Transverse colon (tissue), 4 donors: ENCODE measurements at regions not wholly inside any gene's neighbourhood (a gene's known extent, or its start where the extent isn't known, plus 50 kb on each side); places are given as distances from the start of the nearest gene placed in this dataset.

Source experiments
- DNase-seq: peaks from one replicate; pipeline ENCODE4 v3.0.0-alpha.2; 2019
- H3K27ac ChIP-seq, 4 donors: fragments of 200-600 bp; sonication (generic); 2 replicates each; pipeline ENCODE4 v1.5.1; 2016 to 2018; ENCODE audit warnings: inconsistent platforms in 4 of 4
- H3K27me3 ChIP-seq: fragments of 200-600 bp; sonication (generic); 2 replicates; pipeline ENCODE4 v1.5.1; 2017; ENCODE audit warnings: inconsistent platforms
- H3K36me3 ChIP-seq, 4 donors: fragments of 200-600 bp; sonication (generic); 2 replicates each; pipeline ENCODE4 v1.5.1; 2017 to 2019; ENCODE audit warnings: inconsistent platforms in 4 of 4
- H3K4me1 ChIP-seq, 4 donors: fragments of 200-600 bp; sonication (generic); 2 replicates each; pipeline ENCODE4 v1.5.1; 2017 to 2020; ENCODE audit warnings: inconsistent platforms in 4 of 4
- H3K4me3 ChIP-seq, 4 donors: fragments of 200-600 bp; sonication (generic); 1 replicate in 1 of 4; 2 replicates in 3 of 4; pipeline versions ENCODE4 v1.5.1 to v1.6.1; 2017 to 2019; ENCODE audit warnings: inconsistent platforms in 4 of 4
- H3K9me3 ChIP-seq, 2 donors: fragments of 200-600 bp; sonication (generic); 2 replicates each; pipeline ENCODE4 v1.5.1; 2017 to 2019; ENCODE audit warnings: inconsistent platforms in 2 of 2
- EP300 ChIP-seq: sonication (generic); formaldehyde crosslinking; IDR thresholded peaks from one replicate; pipeline ENCODE4 v1.6.1; 2017; ENCODE audit warnings: antibody characterized with exemption, low read depth
- POLR2A ChIP-seq: fragments of 450-650 bp; IDR thresholded peaks from one replicate; pipeline ENCODE4 v1.6.1; 2016; ENCODE audit warnings: antibody characterized with exemption, mild to moderate bottlenecking, moderate library complexity
- POLR2AphosphoS5 ChIP-seq, 3 donors: sonication (generic); formaldehyde crosslinking; IDR thresholded peaks; one replicate each; pipeline ENCODE4 v1.6.1; 2016; ENCODE audit warnings: antibody characterized with exemption in 3 of 3
- WGBS, 2 donors: methylation state at CpG; one replicate each; pipeline ENCODE4 v1.1.5; 2018; ENCODE audit warnings: low coverage in 1 of 2; 5-methylcytosine and 5-hydroxymethylcytosine counted together
- in situ Hi-C, 4 donors: fragments of 200-750 bp; cut with MboI; loops; one replicate each; pipeline versions ENCODE4 v1.15.0 to v1.15.1; 2017; ENCODE audit warnings: low sequenced_read_pairs in 3 of 4, low pct_ligation_motif_present in 1 of 4, low pct_unique_long_range_greater_than_20kb in 1 of 4
- intact Hi-C: fragments of 100-400 bp; cut with DNase I; formaldehyde crosslinking; loops from one replicate; pipeline ENCODE4 v1.15.1; 2023; ENCODE audit warnings: low total_unique reads
- TF ChIP-seq, protein P1 (sequence below), 5 experiments: fragments of 200-600 bp in 3 of 5; fragments of 450-650 bp in 2 of 5; sonication (generic) in 3 of 5; IDR thresholded peaks; 1 replicate in 2 of 5; 2 replicates in 3 of 5; pipeline ENCODE4 v1.5.1; 2016 to 2017; ENCODE audit warnings: antibody characterized with exemption in 5 of 5, inconsistent platforms in 3 of 5, mild to moderate bottlenecking in 2 of 5, moderate library complexity in 1 of 5

DNA sequence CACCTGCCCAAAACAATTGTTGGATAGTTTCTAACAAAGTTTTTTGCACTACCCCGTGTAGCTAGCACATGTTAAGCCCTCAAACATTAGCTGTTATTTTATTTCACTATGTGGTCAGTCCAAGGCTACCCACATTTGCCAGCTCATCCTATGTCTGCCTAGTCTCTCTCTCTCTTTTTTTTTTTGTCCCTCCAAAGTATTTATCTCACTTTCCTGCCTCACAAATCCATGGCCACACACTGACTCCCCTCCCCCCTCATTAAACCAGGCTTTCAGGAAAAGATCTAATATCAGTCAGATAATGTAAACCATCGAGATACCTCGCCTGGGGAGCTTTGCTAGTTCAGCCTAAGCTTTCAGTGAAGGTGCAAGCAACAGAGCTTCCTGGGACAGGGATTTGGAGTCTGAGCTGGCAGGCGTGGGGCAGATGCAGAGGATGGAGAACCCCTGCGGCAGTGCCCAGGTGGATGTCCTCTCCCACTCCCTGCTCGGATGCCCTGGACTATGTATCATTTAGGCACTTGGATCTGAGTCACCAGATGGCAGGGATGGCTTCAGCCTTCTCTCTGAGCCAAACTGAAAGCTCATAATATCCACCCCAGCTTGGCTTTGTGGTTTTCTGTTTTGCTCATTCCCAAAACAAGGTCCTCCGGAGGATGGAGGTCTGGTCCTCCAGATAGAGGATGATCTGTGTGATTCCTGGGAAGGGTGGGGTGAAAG, 73.7 kb upstream of the FOXF1 start:
- TF ChIP-seq POLR2AphosphoS5 (IDR thresholded peaks at IDR 0.05): no peak
- TF ChIP-seq, protein P1, sequence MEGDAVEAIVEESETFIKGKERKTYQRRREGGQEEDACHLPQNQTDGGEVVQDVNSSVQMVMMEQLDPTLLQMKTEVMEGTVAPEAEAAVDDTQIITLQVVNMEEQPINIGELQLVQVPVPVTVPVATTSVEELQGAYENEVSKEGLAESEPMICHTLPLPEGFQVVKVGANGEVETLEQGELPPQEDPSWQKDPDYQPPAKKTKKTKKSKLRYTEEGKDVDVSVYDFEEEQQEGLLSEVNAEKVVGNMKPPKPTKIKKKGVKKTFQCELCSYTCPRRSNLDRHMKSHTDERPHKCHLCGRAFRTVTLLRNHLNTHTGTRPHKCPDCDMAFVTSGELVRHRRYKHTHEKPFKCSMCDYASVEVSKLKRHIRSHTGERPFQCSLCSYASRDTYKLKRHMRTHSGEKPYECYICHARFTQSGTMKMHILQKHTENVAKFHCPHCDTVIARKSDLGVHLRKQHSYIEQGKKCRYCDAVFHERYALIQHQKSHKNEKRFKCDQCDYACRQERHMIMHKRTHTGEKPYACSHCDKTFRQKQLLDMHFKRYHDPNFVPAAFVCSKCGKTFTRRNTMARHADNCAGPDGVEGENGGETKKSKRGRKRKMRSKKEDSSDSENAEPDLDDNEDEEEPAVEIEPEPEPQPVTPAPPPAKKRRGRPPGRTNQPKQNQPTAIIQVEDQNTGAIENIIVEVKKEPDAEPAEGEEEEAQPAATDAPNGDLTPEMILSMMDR (IDR thresholded peaks at IDR 0.05): no peak
- Histone ChIP-seq H3K4me1 (peaks cover 2 to 12% (median 7%) of the 10 kb centered on the region in 4 donors), H3K36me3 (no peaks in the 10 kb centered on the region), H3K4me3 (no peak overlapping the region), H3K27me3 (no peaks in the 10 kb centered on the region), H3K27ac (no peak overlapping the region), H3K9me3 (no peaks in the 10 kb centered on the region)
- intact Hi-C loops (no loop called here), in situ Hi-C loops (no loop called here)
- DNase-seq: no peak
- 61 to 63% methylated on average over 3 to 7 of the region's 7 CpGs for WGBS, 2 donors

GRCh38 chr16:86437348-86437747, 73.0 kb upstream of the FOXF1 start:
- intact Hi-C loops (no loop called here), in situ Hi-C loops (no loop called here)
- no peaks in the 10 kb centered on the region for H3K9me3 ChIP-seq
- peaks cover 0 to 7% (median 3%) of the 10 kb centered on the region in 4 donors for H3K4me1 ChIP-seq
- no peak overlapping the region for H3K27ac ChIP-seq
- no peak overlapping the region for H3K4me3 ChIP-seq
- WGBS, 2 donors: 76% methylated on average over 3 of the region's 3 CpGs
- no peak for TF ChIP-seq EP300
- TF ChIP-seq, protein P1 (IDR thresholded peaks at IDR 0.05): no peak
- no peak for TF ChIP-seq POLR2A
- TF ChIP-seq POLR2AphosphoS5 (IDR thresholded peaks at IDR 0.05): no peak
- no peaks in the 10 kb centered on the region for H3K36me3 ChIP-seq
- no peak for DNase-seq
- no peaks in the 10 kb centered on the region for H3K27me3 ChIP-seq

- Histone ChIP-seq H3K4me1 (peaks cover 0 to 7% (median 2%) of the 10 kb centered on the region in 4 donors), H3K4me3 (no peak overlapping the region), H3K9me3 (no peaks in the 10 kb centered on the region), H3K27me3 (no peaks in the 10 kb centered on the region), H3K36me3 (no peaks in the 10 kb centered on the region), H3K27ac (peak overlapping the region; percentile 4 to 52 (median 40))
- 48% methylated on average over 9 of the region's 9 CpGs; no CpG with 5 or more reads in 1 of the 2 donors for WGBS, 2 donors
- in situ Hi-C loops (no loop called here), intact Hi-C loops (no loop called here)
- TF ChIP-seq POLR2AphosphoS5 (IDR thresholded peaks at IDR 0.05) (peak in 1 of 3 donors; percentile 12), EP300 (peak; percentile 33), POLR2A (no peak)
- TF ChIP-seq, protein P1 (IDR thresholded peaks at IDR 0.05): no peak
- DNase-seq: no peak
Measured at GRCh38 chr16:86442703-86443102, 67.6 kb upstream of the FOXF1 start.

DNA sequence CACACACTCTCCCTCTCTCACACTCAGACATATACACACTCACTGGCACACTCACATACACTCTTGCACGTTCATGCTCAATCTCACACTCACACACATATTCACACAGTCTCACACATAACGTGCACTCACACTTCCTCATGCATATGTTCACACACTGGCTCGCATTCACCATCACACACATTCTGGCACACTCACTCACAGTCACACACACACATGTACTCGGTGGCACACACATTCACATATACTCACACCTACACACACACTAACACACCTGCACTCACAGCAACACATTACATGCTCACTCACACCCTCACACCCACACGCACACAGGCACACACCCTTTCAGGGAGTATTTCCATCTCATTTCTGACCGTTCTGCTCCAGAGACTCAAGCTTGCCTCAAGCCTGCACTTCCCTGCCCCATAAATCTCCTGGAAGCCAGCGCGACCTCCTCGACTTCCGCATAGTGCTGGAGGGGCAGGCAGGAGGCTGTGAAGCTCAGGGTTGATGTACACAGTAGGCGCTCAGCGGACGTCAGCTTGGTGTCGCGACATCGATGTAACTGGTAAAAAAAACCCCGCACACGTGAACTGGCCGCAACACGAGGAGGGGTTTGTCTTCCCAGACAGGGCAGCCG, 66.7 kb upstream of the FOXF1 start:
- intact Hi-C loops (no loop called here), in situ Hi-C loops (no loop called here)
- H3K4me1 ChIP-seq: peaks cover 0 to 7% (median 2%) of the 10 kb centered on the region in 4 donors
- DNase-seq: no peak
- no peak overlapping the region for H3K4me3 ChIP-seq
- no peak overlapping the region for H3K27ac ChIP-seq
- no peaks in the 10 kb centered on the region for H3K9me3 ChIP-seq
- TF ChIP-seq EP300: no peak
- TF ChIP-seq POLR2A: no peak
- TF ChIP-seq POLR2AphosphoS5 (IDR thresholded peaks at IDR 0.05): no peak
- TF ChIP-seq, protein P1 (IDR thresholded peaks at IDR 0.05): no peak
- no peaks in the 10 kb centered on the region for H3K27me3 ChIP-seq
- H3K36me3 ChIP-seq: no peaks in the 10 kb centered on the region
- WGBS, 2 donors: 50 to 63% methylated on average over 4 to 21 of the region's 21 CpGs
